GM12878 (cell line): ENCODE measurements at regions not wholly inside any gene's neighbourhood (a gene's known extent, or its start where the extent isn't known, plus 50 kb on each side); places are given as distances from the start of the nearest gene placed in this dataset.

Experiments used
- ATAC-seq: fragments of 200-7000 bp; cut with Tn5 transposase; 3 replicates; pipeline ENCODE4 v1.9.1; 2020; ENCODE audit warnings: mild to moderate bottlenecking, moderate library complexity
- BruUV-seq: library from RNA; stranded (reverse); fragments of 400-500 nt; replicated peaks from 2 replicates; lab custom pipeline; 2021; lab: Mats Ljungman, UMichigan
- CTCF ChIA-PET: fragments of 300-600 bp; sonication (Branson Sonifier 250); formaldehyde crosslinking; extraction: SDS; loops from one replicate; lab custom pipeline; 2021; ENCODE audit warnings: inconsistent platforms; lab: Yijun Ruan, JAX
- POLR2A ChIA-PET: fragments of 350-600 bp; formaldehyde crosslinking; extraction: SDS; loops from one replicate; lab custom pipeline; 2021; ENCODE audit warnings: inconsistent platforms; lab: Charles Lee
- RAD21 ChIA-PET: fragments of 300-600 bp; sonication (Branson Sonifier 250); formaldehyde crosslinking; loops from one replicate; lab custom pipeline; 2023; ENCODE audit warnings: antibody characterized with exemption; ENCODE audit not compliant: unreplicated experiment; lab: Charles Lee
- SMC1A ChIA-PET: fragments of 300-600 bp; sonication (Branson Sonifier 250); formaldehyde crosslinking; loops from one replicate; lab custom pipeline; 2023; ENCODE audit not compliant: unreplicated experiment, uncharacterized antibody; lab: Charles Lee
- DNase-seq: peaks from one replicate; pipeline ENCODE4 v3.0.0-alpha.2; 2011; ENCODE audit warnings: low read depth, low spot score
- FAIRE-seq: peaks from 3 replicates; lab custom pipeline; 2011; peaks lifted over from hg19 to GRCh38; lab: Jason Lieb, UNC
- H2AFZ ChIP-seq: 2 replicates; pipeline ENCODE4 v1.6.0; 2011; ENCODE audit warnings: low read depth, low read length, control low read depth; ENCODE audit not compliant: control insufficient read depth
- H3K27ac ChIP-seq: 2 replicates; pipeline ENCODE4 v1.5.1; 2011; ENCODE audit warnings: control low read depth; ENCODE audit not compliant: control insufficient read depth, insufficient read depth
- H3K27me3 ChIP-seq, 2 experiments: replicated peaks in 1 of 2; 2 replicates each; pipeline versions ENCODE4 v1.6.0 to v1.6.1; 2011; ENCODE audit warnings: low read length in 1 of 2; ENCODE audit not compliant: control insufficient read depth in 2 of 2, insufficient read depth in 2 of 2
- H3K36me3 ChIP-seq, 2 experiments: 2 replicates each; pipeline ENCODE4 v1.5.1; 2011; ENCODE audit warnings: low read length in 1 of 2; ENCODE audit not compliant: control insufficient read depth in 2 of 2, insufficient read depth in 2 of 2
- H3K4me1 ChIP-seq: 2 replicates; pipeline ENCODE4 v1.6.1; 2011; ENCODE audit warnings: mild to moderate bottlenecking, low read length, moderate library complexity, mixed read lengths; ENCODE audit not compliant: control insufficient read depth, insufficient read depth
- H3K4me2 ChIP-seq: 2 replicates; pipeline ENCODE4 v1.6.0; 2011; ENCODE audit warnings: control low read depth; ENCODE audit not compliant: control insufficient read depth, insufficient read depth
- H3K4me3 ChIP-seq: fragments of 200-600 bp; sonication (generic); 2 replicates; pipeline ENCODE4 v1.5.1; 2016
- H3K79me2 ChIP-seq: 2 replicates; pipeline ENCODE4 v1.6.0; 2011; ENCODE audit warnings: low read length; ENCODE audit not compliant: control insufficient read depth, insufficient read depth
- H3K9ac ChIP-seq: 2 replicates; pipeline ENCODE4 v1.8.0; 2011; ENCODE audit warnings: low read length, control low read depth, mixed read lengths; ENCODE audit not compliant: control insufficient read depth, insufficient read depth
- H3K9me3 ChIP-seq: replicated peaks from 3 replicates; pipeline ENCODE4 v1.5.1; 2011; ENCODE audit warnings: mild to moderate bottlenecking, low read length; ENCODE audit not compliant: control insufficient read depth, insufficient read depth
- H4K20me1 ChIP-seq: 2 replicates; pipeline ENCODE4 v1.6.0; 2011; ENCODE audit not compliant: control insufficient read depth, insufficient read depth
- BACH1 ChIP-seq: fragments of 450-650 bp; IDR thresholded peaks from 2 replicates; pipeline ENCODE4 v1.6.1; 2017; ENCODE audit warnings: mild to moderate bottlenecking, borderline replicate concordance
- BMI1 ChIP-seq: fragments of 450-650 bp; IDR thresholded peaks from 2 replicates; pipeline ENCODE4 v1.6.1; 2016; ENCODE audit warnings: mild to moderate bottlenecking, moderate library complexity, borderline replicate concordance
- CREM ChIP-seq: IDR thresholded peaks from 2 replicates; pipeline ENCODE4 v1.6.1; 2014; ENCODE audit warnings: antibody characterized with exemption, low read depth
- FOXM1 ChIP-seq: IDR thresholded peaks from 2 replicates; pipeline ENCODE4 v1.6.1; 2012; ENCODE audit warnings: low read depth, mild to moderate bottlenecking, inconsistent platforms, low read length, moderate library complexity
- KLF5 ChIP-seq: fragments of 450-650 bp; IDR thresholded peaks from 2 replicates; pipeline ENCODE4 v1.6.1; 2014; ENCODE audit warnings: mild to moderate bottlenecking; ENCODE audit not compliant: partially characterized antibody
- MTA3 ChIP-seq: IDR thresholded peaks from 2 replicates; pipeline ENCODE4 v1.6.1; 2012; ENCODE audit warnings: low read length, inconsistent platforms, borderline replicate concordance
- POLR2A ChIP-seq: IDR thresholded peaks from 2 replicates; pipeline ENCODE4 v1.6.1; 2011; ENCODE audit warnings: low read depth, mild to moderate bottlenecking, low read length
- POLR2AphosphoS2 ChIP-seq: IDR thresholded peaks from 2 replicates; pipeline ENCODE4 v1.6.1; 2011; ENCODE audit warnings: low read depth, mild to moderate bottlenecking, low read length, improper control_type of control experiment, moderate library complexity
- RB1 ChIP-seq: fragments of 450-650 bp; formaldehyde crosslinking; IDR thresholded peaks from 2 replicates; pipeline ENCODE4 v1.6.1; 2017; ENCODE audit warnings: mild to moderate bottlenecking, borderline replicate concordance
- SPI1 ChIP-seq: IDR thresholded peaks from 2 replicates; pipeline ENCODE4 v1.6.1; 2011; ENCODE audit warnings: low read depth, mild to moderate bottlenecking, low read length, moderate library complexity, borderline replicate concordance; ENCODE audit not compliant: insufficient read depth
- SREBF1 ChIP-seq: IDR thresholded peaks from 2 replicates; pipeline ENCODE4 v1.6.1; 2012; ENCODE audit warnings: mild to moderate bottlenecking, low read length
- STAT1 ChIP-seq: fragments of 450-650 bp; conservative IDR thresholded peaks from 2 replicates; pipeline ENCODE4 v1.6.1; 2014; ENCODE audit warnings: antibody characterized with exemption, mild to moderate bottlenecking
- STAT3 ChIP-seq: IDR thresholded peaks from 2 replicates; pipeline ENCODE4 v1.6.1; 2011; ENCODE audit warnings: low read depth, low read length, improper control_type of control experiment
- TCF7 ChIP-seq: IDR thresholded peaks from 2 replicates; pipeline ENCODE4 v1.6.1; 2014; ENCODE audit warnings: antibody characterized with exemption, borderline replicate concordance
- WGBS: methylation state at CpG from one replicate; pipeline ENCODE4 v1.1.6; 2016; ENCODE audit warnings: low lambda C conversion rate; ENCODE audit not compliant: insufficient replicate concordance, insufficient coverage; ENCODE audit errors: missing lambda C conversion rate; 5-methylcytosine and 5-hydroxymethylcytosine counted together
- in situ Hi-C: fragments of 300-500 bp; cut with MboI; formaldehyde crosslinking; loops from 9 replicates; pipeline ENCODE4 v1.14.3; 2018; ENCODE audit warnings: mixed read lengths
- intact Hi-C: fragments of 100-400 bp; cut with micrococcal nuclease; formaldehyde crosslinking; loops from one replicate; pipeline ENCODE4 v1.14.2; 2022; ENCODE audit not compliant: unreplicated experiment
- TF ChIP-seq, protein P1 (sequence below): IDR thresholded peaks from 2 replicates; pipeline ENCODE4 v1.6.1; 2012; ENCODE audit warnings: low read depth, low read length, improper control_type of control experiment

DNA sequence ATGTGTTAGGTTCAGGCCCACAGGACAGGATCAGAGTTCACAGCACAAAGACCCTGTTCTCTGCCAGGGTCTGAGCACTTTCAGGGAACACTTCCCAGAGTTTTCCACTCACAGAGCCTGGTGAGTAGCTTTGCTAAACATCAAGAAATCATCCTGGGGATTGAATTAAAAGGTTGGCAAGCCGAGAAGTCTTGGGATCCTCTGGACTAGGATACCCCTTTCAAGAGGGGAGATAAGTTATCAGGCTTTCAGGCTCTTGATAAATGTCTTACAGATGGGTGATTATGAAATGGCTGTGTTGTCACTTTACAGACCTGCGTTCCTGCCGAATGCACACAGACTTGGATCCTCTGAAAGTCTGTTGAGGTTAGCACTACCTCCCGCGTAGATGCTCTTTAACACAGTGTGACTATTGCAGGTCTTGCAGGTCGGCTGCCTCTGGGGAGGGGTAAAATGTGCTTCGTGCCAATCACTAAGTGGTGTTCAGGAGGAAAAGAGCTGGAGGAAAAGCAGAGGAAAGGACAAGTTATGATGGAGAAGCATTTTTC is 473.5 kb upstream of the AKR1E2 start (continued):
- TF ChIP-seq POLR2A (no peak), KLF5 (no peak)

DNA sequence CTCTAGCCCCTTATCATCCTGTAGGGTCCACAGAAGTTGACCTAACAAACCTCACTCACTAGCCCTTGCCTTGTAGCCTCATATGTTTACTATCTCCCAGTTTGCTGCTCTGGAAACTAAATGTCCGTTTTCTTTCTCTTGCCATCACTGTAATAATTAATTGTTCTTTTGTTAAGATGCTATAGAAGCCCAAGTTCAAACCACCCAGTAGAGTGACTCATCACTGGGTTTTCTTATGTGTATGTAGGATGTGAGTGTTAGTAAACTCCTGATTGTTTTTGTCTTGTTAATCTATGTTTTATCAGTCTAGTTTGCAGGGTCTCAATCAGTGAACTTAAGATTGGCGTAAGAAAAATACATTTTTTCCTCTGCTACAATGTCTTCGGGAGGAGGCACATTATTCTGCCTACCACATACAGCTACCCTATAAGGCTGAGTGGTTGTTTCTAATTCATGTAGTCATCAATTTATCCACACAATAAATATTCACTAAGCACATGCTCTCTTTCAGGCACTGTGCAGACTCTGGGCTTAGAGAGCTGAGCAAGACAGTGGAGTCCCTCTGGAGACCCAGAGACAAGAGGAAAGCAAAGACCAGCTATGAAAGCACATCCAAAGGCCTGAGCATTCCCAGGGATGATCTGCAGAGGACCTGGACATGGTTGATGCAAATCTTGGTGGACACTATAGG is 474.1 kb upstream of the AKR1E2 start:
- no peaks in the 10 kb centered on the region for H3K27me3 ChIP-seq
- no peak overlapping the region for H3K4me2 ChIP-seq
- in situ Hi-C loops = no loop called here
- H3K9ac ChIP-seq = no peak overlapping the region
- no peaks in the 10 kb centered on the region for H3K36me3 ChIP-seq
- ChIA-PET CTCF (no interaction called here), SMC1A (no interaction called here), POLR2A (no interaction called here)
- WGBS = 59% methylated on average over 3 of the region's 3 CpGs
- no peaks in the 10 kb centered on the region for H4K20me1 ChIP-seq
- no peak overlapping the region for H2AFZ ChIP-seq
- H3K79me2 ChIP-seq = no peaks in the 10 kb centered on the region
- ATAC-seq (no peak), DNase-seq (no peak)
- H3K9me3 ChIP-seq = no peaks in the 10 kb centered on the region
- no TSS peak for BruUV-seq
- no peak overlapping the region for H3K4me3 ChIP-seq
- no peaks in the 10 kb centered on the region for H3K4me1 ChIP-seq
- TF ChIP-seq MTA3 (no peak), SREBF1 (no peak), BMI1 (no peak), POLR2AphosphoS2 (no peak), STAT3 (no peak), SPI1 (no peak), BACH1 (no peak), STAT1 (no peak), TCF7 (no peak), CREM (no peak), RB1 (no peak), FOXM1 (no peak)
- TF ChIP-seq, protein P1, sequence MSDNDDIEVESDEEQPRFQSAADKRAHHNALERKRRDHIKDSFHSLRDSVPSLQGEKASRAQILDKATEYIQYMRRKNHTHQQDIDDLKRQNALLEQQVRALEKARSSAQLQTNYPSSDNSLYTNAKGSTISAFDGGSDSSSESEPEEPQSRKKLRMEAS = no peak
- TF ChIP-seq, all 136 proteins: peak for 0
- intact Hi-C loops = no loop called here
- RAD21 ChIA-PET = no interaction called here
- FAIRE-seq = no peak
- H3K27ac ChIP-seq = no peak overlapping the region
